Left hindlimb (tissue), 1 donor: ENCODE measurements at regions not wholly inside any gene's neighbourhood (a gene's known extent, or its start where the extent isn't known, plus 50 kb on each side); places are given as distances from the start of the nearest gene placed in this dataset.
A peak's percentile ranks its signal among the peaks of the same experiment; 100 is the strongest.
"Not testable (repeated sequence)": the region's sequence is repeated elsewhere in the genome, so short reads cannot be mapped to it uniquely, and the experiment has no call there.

Source experiments
- DNase-seq: peaks from one replicate; pipeline ENCODE4 v3.0.0-alpha.2; 2018

DNA sequence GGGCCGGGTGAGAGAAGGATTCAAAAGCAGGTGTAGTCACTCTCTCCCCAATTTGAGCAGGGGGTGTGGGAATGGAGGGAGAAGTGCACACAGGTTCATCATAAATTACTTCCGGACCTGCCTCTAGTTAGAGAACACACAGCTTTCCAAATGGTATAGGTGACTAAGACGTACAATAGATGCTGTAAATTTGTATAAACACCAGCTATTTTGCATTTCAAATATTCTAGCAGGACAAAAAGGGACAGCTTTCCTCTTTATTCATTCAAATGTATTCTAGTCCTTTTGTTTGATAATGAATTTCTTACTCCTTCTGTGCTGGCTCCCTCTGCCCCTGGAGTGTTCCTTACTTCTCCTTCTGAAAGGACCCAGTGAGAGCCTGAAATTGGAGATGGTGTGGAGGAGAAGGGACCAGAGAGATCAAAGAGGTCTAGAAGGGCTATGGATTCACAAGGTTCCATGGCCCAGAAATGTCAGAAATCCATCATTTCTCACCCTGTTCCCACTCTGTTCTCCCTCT, 53.2 kb upstream of the SH3BP4 start:
- no peak for DNase-seq

DNA sequence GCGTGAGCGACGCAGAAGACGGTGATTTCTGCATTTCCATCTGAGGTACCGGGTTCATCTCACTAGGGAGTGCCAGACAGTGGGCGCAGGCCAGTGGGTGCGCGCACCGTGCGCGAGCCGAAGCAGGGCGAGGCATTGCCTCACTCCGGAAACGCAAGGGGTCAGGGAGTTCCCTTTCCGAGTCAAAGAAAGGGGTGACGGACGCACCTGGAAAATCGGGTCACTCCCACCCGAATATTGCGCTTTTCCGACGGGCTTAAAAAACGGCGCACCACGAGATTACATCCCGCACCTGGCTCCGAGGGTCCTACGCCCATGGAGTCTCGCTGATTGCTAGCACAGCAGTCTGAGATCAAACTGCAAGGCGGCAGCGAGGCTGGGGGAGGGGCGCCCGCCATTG, 63.4 kb upstream of the SH3BP4 start:
- DNase-seq = not testable (repeated sequence)

DNA sequence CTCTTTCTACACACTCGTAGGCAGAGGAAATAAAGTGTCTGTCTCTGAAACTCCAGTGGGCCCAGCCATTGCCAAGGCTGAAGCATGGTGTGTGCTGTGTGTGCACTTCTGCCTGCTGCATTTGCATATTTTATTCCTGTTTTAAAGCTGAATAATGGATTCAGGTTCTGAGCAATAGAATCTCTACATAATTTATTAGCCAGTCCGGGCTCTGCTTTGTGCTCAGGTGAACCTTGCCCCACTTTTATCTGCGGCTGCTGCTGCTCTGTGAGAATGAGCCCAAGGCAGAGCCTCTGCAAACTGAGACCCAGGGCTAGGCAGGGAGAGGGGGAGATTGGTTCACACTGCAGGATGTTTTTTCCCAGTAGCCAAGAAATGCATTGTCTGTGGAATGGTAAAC, 64.6 kb upstream of the SH3BP4 start:
- DNase-seq = no peak

DNA sequence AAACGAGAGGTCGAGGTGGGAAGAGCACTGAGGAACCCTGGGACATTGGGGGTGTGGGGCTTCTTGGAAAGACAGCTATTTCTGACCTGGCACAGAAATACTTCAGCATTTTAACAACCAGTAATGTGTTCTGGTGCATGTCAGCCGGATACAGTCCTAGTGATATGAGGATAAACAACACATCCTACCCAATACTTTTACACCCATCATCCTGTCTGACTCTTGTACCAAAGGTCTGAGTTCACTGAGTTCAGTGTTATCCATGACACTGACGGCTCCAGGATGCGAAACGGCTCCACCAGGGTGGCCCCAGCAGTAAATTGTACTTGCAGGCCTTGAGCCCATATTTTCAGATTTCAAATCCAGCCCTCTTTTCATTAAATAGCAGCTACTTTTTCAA, 65.9 kb upstream of the SH3BP4 start:
- DNase-seq = no peak

DNA sequence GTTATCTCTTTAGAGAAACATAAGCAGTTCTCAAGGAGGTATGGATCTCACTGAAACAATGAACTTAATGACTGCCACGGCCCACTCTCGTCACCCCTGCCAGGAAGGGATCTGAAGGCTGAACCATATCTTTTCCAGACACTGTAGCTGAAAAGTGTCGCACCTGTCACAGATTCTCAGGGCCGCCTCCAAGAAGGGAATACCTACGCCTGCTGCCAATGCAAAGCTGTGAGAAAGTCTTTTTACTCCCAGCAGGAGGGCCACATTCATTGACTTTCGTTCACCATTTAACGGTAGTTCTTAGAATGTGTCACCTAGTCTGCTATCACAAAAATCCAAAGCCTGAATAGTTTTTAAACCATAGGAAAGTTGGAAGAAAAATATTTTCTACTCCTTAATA, 66.7 kb upstream of the SH3BP4 start:
- no peak for DNase-seq

DNA sequence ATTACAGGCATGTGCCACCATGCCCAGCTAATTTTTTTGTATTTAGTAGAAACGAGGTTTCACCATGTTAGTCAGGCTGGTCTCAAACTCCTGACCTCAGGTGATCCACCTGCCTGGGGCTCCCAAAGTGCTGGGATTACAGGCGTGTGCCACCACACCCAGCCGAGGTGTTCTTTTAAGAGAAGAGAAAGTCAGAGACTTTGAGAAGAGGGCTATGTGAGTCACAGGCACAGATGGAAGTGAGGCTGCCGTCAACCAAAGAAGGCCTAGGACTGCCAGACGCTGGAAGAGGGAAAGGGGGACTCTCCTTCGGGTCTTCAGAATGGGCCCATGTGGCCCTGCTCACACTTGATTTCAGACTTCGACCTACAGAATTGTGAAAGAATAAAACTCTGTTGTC, 67.2 kb upstream of the SH3BP4 start:
- no peak for DNase-seq

DNA sequence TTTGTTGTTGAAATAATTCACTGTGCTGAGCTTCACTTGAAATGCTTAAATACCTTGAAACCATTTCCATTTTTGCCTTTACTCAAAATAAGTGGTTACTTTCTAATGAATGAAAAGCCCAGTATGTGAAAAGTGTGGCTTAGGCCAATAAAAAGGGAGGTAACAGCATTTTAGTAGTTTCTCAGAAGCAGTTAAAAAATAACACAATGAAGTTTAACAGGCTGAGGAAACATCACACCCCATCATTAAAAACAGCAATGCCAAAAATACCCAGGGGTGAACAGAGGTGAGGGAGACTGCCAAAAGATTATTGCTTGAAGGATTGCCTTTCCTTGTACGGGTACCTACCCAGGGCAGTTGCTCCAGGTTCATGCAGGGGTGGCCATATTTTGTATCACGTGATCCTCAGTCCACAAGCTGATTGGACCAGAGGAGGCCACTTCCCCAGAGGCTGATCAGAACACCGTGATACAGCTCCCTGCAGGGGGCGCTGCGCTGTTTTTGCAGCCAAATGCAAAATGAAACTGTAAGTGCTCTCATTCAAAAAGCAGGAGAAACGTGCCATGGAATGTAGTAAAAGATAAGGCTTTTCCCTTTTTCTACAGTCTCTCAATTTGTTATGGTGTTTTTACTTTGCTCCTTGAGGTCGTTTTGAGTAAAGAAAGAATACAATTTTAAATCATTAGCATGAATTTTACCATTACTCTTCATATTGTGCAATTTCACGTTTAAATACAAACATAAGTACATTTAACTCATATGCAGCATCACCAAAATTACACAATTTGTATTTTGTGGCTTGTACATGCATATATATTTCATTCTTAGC, 70.2 kb upstream of the SH3BP4 start:
- DNase-seq = peak; percentile 75

DNA sequence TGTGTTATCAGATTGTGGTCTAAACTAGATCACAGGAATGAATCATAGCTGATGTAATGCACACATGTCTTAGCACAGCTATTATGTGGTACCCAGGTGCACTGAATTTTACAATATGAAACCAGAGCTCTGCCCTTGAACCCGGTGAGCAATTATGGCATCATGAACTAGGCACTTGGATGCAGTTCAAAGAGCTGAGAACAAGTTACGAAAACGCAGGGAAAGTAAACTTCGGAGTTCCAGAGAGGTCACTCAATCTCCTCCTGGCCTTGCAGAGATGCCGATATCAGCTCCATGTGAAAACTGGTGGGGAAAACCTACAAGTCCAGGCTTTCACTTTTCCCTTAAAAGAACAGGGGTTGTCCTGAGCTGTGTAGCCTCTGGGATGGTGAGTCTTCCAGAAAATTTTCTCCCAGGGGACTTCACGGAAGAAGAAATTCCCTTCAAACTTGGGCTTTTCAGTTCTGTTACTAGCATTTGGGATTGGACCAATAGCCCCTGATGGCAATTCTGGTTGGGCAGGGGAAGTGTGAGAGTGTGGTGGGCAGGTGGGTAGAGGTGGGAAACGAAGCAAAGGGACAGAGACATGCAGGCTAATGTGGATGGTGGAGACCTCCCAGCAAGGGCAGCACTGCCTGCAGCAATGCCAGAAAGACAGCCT, 71.1 kb upstream of the SH3BP4 start:
- DNase-seq = no peak

DNA sequence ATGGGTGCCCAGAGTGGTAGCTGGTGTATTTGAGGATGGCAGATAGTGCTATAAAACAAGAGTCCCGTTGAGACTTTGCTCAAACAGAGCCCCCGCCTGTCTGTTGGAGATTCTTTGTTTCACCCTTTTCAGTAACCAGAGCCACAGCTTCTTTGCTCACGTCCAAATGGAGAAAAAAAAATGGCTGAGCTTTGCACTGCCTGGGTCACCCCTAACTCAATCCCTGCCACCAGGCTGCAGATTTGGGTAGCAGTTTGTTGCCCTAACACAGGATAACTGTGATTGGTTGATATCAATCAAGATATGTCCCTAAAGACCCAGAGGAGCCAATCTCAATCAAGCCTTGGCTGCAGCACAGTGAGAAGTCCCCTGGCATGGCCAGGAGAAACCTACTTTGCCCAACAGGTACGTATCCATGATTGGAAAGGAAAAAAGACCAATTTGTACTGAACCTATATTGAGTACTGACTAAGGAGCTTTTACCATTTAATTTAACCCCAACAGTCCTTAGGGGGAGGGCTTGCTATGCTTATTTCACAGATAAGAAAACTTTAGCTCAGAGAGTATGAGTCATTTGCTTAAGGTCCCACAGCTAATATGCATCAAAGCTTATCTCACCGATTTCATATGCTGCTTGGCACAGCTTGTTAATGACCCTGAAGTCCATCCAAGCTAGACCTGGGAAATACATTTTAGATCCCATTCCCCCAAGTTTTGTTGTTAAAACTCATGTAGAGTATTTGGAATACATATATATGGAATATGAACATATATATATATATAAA, 72.0 kb upstream of the SH3BP4 start:
- DNase-seq = no peak

DNA sequence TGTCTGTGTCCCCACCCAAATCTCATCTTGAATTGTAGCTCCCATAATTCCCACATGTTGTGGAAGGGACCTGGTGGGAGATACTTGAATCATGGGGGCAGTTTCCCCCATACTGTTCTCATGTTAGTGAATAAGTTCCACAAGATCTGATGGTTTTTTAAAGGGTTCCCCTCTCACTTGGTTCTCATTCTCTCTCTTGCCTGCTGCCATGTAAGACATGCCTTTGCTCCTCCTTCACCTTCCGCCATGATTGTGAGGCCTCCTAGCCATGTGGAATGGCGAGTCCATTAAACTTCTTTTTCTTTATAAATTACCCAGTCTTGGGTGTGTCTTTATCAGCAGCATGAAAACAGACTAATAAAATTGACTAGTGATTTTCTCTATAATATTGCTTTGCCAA, 75.2 kb upstream of the SH3BP4 start:
- not testable (repeated sequence) for DNase-seq

DNA sequence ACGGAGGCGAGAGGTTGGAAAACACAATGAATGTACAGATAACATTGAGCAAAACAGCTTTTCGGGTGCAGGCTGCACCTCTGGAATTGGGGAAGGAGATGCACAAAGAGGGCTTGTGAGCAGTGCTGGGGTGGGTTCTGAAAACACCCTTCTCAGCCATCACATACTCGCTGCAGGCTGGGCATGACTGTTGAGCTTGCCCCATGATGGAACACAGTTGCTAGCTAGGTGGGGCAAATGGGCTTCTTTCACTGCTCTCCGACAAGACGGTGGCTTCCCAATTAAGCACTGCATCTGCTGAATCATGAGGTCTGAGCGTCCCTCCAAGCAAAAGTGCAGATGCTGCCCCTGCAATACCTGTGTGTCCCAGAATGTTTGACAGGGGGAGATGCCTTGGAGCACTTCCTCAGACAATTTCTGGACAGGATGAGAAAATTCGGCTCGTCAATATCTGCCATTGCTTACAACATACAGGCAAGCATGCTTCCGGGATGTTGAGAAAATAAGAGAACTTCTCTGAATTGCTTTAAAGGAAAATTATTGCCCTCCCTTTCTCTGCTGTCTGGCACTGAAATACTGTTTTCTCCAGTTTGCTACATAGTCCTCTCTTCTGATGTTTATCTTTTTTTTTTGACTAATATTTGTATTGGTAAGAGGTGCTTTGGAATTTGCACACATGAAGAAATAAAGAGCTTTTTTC, 77.3 kb upstream of the SH3BP4 start:
- DNase-seq = no peak

DNA sequence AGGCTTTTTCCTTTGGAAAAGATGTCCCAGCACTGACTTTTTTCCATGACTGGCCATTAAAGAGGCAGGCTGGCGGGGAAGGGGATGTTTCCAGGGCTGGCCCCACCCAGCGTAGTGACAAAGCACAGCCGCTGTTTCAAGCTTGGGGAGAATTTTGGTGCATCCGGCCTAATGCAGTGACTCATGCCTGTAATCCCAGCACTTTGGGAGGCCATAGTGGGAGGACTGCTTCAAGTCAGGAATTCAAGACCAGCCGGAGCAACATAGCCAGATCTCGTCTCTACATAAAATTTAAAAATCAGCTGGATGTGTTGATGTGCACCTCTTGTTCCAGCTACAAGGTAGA, 78.0 kb upstream of the SH3BP4 start:
- DNase-seq = no peak

DNA sequence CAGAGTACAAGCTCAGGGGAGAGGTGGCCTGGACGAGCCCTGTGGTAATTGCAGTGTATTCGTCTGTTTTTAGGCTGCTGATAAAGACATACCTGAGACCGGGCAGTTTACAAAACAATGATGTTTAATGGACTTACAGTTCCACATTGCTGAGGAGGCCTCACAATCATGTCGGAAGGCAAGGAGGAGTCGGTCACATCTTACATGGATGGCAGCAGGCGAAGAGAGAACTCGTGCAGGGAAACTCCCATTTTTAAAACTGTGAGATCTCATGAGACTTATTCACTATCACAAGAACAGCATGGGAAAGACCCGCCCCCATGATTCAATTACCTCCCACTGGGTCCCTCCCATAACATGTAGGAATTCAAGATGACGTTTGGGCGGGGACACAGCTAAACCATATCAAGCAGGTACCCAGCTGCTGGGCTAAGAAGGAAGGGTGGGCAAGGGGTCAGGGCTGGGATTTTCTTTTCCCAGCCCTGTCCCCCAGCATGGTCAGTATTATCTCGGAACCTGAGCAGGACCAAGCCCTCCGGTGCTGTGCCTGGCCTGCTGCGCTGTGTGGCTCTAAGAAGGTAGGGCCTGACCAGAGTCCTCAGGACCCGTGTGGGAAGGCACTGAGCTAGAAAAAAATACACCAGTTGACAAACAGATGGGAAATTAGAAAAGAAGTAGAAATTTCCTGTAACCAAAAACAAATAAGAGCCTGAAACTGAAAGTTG, 78.6 kb upstream of the SH3BP4 start:
- no peak for DNase-seq

DNA sequence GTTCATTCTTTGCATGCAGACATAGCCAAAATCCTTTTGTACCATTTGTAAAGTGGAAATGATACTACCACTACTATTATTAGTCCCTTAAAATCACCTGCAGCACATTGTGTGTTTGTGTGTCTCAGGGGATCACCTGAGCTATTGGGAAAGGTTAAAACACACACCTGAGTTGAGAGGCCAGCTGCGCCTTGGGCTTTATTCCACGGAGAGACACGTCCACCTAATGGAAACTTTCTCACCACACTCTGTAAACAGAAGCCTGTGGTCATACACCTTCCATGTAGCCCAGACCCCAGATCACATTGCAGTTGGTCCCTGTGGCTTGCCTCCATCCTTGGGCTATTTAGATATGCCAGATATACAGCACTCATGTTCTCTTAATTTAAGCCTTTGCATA, 81.8 kb upstream of the SH3BP4 start:
- DNase-seq = no peak

DNA sequence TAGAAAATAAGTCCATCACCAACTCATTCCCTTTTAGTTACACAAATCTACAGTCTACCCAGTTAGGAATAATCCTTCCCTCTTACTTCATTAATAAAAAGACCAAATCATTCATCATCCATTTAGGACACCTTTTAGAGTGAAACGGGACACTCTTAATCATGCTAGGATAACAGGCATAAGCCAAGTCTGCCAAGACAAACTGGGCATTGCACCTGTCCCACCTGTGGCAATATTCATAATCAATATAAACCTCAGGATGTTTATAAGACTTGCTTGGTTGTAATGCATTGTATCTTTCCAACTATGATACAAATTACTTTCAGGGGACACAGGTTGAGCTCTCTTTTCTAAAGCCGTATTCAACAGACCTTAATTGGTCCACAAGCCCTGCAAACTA, 82.7 kb upstream of the SH3BP4 start:
- DNase-seq = no peak

DNA sequence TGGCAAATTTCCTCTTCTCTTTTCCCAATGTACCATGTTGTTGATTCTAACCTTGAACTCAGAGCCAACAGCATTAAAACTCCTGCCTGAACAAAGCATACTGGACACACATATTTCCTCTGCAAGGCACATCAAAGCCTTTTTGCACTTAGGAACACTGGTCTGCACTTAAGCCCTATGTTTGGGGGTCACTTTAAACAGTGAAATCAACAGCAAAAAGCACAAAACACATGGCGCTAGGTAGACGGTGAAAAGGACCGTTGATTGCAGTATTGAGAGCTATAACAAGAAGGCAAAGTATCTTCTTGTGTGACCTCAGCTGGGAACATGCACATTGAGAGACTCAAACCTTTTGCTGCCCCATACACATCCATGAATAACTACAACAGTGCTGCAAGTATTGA, 83.9 kb upstream of the SH3BP4 start:
- no peak for DNase-seq

DNA sequence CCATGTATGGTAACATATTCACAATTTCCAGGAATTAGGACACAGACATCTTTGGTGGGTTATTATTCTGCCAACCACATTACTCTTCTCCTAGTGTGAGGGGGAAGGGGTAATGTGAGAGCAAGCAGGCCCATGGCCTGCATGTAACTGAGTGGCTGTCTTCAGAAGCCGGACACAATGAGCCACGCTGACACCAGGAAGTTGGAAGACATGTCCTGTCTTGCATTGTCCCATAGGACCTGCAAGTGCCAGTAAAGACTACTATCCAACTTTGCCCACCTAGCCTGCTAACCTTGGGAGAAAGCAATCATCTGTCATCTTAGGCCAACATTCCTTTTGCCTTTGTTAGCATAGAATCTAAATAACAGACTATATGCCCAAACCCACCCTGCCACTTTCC, 86.2 kb upstream of the SH3BP4 start:
- DNase-seq = no peak

DNA sequence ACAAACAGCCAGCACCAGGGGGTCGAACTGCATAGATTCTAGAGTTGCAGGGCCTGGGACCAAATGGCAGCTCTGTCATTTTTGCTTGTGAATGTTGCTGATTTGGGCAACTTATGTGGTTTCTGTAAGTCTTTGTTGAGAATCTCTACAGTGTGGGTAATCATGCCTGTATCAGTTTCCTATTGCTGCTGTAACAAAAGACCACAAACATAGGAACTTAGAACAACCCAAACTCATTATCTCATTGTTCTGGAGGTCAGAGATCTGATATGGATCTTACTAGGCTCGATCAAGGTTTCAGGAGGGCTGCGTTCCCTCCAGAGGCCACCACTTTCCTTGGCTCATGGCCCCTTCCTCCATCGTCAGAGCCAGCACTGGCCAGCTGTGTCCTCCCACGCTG, 86.8 kb upstream of the SH3BP4 start:
- DNase-seq = no peak

DNA sequence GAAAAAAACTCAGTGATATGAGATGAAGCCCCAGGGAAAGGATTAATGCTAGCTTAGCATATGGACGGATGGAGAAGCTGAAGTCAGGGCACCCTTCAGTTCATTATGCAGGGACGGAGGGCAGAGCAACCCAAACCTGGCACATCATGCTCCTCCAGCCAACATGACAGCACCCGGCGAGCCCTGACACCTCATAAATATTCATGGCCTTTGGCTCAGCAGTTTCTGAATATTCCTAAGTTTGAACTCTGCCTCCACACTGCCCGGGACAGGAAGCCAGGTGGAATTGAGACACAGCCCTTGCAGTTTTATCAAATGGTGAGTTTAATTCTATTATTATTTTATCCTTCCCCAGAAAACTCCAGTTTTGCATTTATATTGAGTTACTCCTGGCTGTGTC, 87.3 kb upstream of the SH3BP4 start:
- DNase-seq = no peak

DNA sequence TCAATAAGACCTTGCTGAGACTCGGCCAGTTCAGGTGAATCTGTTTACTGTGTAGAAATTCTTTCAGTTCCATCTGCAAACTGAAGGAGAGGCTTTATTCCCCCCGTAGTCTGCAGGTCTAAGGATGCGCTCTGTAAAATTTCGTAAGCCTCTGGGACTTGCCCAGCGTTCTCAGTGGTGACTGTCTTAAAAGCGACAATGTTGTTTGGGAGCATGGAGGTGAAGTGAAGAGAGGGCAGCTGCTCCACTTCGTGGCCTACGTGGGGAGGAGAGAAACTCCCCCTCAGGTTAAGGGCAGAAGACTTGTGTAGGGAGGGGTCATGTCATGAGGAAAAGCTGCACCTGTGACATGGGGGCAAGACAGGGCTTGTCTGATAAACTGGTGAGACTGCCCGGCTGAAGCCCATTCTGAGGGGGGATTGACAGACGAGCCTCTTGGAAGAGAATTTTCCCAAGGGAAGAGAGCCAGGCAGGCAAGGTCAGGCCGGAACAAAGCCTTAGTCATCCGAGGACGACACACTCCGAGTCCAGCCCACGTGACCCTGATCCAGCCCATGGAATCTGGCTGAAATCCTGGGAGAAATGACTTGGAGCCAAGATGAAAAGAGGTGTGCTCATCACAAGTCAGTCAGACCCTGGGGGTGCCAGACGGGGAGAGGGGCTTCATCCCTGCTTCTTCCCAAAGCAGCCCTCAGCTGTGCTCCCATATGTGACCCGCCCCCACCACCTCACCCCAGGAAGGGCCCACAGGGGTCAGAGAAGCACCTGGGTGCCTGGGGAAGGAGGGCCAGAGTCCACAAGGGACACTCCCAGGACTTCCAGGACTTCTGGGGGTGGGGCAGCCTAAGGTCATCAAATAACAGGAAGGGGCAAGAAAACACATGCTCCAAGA, 88.5 kb upstream of the SH3BP4 start:
- DNase-seq = no peak
